Prostate gland (tissue), 2 donors: ENCODE measurements at regions not wholly inside any gene's neighbourhood (a gene's known extent, or its start where the extent isn't known, plus 50 kb on each side); places are given as distances from the start of the nearest gene placed in this dataset.

Source experiments
- DNase-seq: peaks from one replicate; pipeline ENCODE4 v3.0.0-alpha.2; 2019; ENCODE audit warnings: low spot score
- H3K27ac ChIP-seq, 2 donors: fragments of 200-600 bp; sonication (generic); 2 replicates each; pipeline ENCODE4 v1.5.1; 2017 to 2019
- H3K27me3 ChIP-seq: fragments of 200-600 bp; sonication (generic); replicated peaks from 2 replicates; pipeline ENCODE4 v1.5.1; 2019; ENCODE audit not compliant: insufficient read depth
- H3K36me3 ChIP-seq, 2 donors: fragments of 200-600 bp; sonication (generic); 1 replicate in 1 of 2; 2 replicates in 1 of 2; pipeline versions ENCODE4 v1.5.1 to v1.8.1; 2017 to 2019
- H3K4me1 ChIP-seq: fragments of 200-600 bp; sonication (generic); replicated peaks from 2 replicates; pipeline ENCODE4 v1.5.1; 2019
- H3K4me3 ChIP-seq, 2 donors: fragments of 200-600 bp; sonication (generic); 2 replicates each; pipeline ENCODE4 v1.5.1; 2017 to 2019
- H3K9me3 ChIP-seq: fragments of 200-600 bp; sonication (generic); 2 replicates; pipeline ENCODE4 v1.5.1; 2017
- CTCF ChIP-seq, 4 experiments: fragments of 200-600 bp in 2 of 4; fragments of 450-650 bp in 2 of 4; sonication (generic) in 2 of 4; IDR thresholded peaks; 1 replicate in 3 of 4; 2 replicates in 1 of 4; pipeline ENCODE4 v1.5.1; 2016 to 2019; ENCODE audit warnings: antibody characterized with exemption in 4 of 4, mild to moderate bottlenecking in 2 of 4, moderate library complexity in 2 of 4
- POLR2A ChIP-seq: fragments of 450-650 bp; IDR thresholded peaks from one replicate; pipeline ENCODE4 v1.6.1; 2016; ENCODE audit warnings: antibody characterized with exemption, mild to moderate bottlenecking
- POLR2AphosphoS5 ChIP-seq: sonication (generic); formaldehyde crosslinking; IDR thresholded peaks from one replicate; pipeline ENCODE4 v1.6.1; 2017; ENCODE audit warnings: antibody characterized with exemption
- WGBS: methylation state at CpG from one replicate; pipeline ENCODE4 v1.1.5; 2018; 5-methylcytosine and 5-hydroxymethylcytosine counted together
- intact Hi-C: fragments of 100-400 bp; cut with DNase I; formaldehyde crosslinking; loops from one replicate; pipeline ENCODE4 v1.14.2; 2022

GRCh38 chr6:92559003-92559402 is 860.4 kb downstream of the EPHA7 start:
- no peaks in the 10 kb centered on the region for H3K4me1 ChIP-seq
- TF ChIP-seq CTCF (IDR thresholded peaks at IDR 0.05), result no peak
- no peak for TF ChIP-seq POLR2A
- no peak for TF ChIP-seq POLR2AphosphoS5
- no peaks in the 10 kb centered on the region for H3K27me3 ChIP-seq
- no peaks in the 10 kb centered on the region for H3K36me3 ChIP-seq
- H3K4me3 ChIP-seq, result no peak overlapping the region
- intact Hi-C loops, result no loop called here
- no peaks in the 10 kb centered on the region for H3K9me3 ChIP-seq
- H3K27ac ChIP-seq, result no peak overlapping the region
- 88% methylated on average over 2 of the region's 2 CpGs for WGBS
- DNase-seq, result no peak

- intact Hi-C loops, result no loop called here
- H3K9me3 ChIP-seq, result no peaks in the 10 kb centered on the region
- DNase-seq, result no peak
- H3K27me3 ChIP-seq, result no peaks in the 10 kb centered on the region
- H3K27ac ChIP-seq, result no peak overlapping the region
- no peak for TF ChIP-seq POLR2A
- TF ChIP-seq CTCF (IDR thresholded peaks at IDR 0.05), result no peak
- TF ChIP-seq POLR2AphosphoS5, result no peak
- no peaks in the 10 kb centered on the region for H3K4me1 ChIP-seq
- 39% methylated on average over 1 of the region's 1 CpG for WGBS
- no peak overlapping the region for H3K4me3 ChIP-seq
- no peaks in the 10 kb centered on the region for H3K36me3 ChIP-seq
Observed at GRCh38 chr6:92550501-92550900, 868.9 kb downstream of the EPHA7 start.

GRCh38 chr6:92545861-92546260 is 873.5 kb downstream of the EPHA7 start:
- WGBS, result 35% methylated on average over 1 of the region's 1 CpG
- intact Hi-C loops, result no loop called here
- H3K9me3 ChIP-seq, result no peaks in the 10 kb centered on the region
- no peaks in the 10 kb centered on the region for H3K27me3 ChIP-seq
- H3K4me3 ChIP-seq, result no peak overlapping the region
- DNase-seq, result no peak
- no peaks in the 10 kb centered on the region for H3K36me3 ChIP-seq
- H3K27ac ChIP-seq, result no peak overlapping the region
- H3K4me1 ChIP-seq, result no peaks in the 10 kb centered on the region
- TF ChIP-seq POLR2AphosphoS5, result no peak
- TF ChIP-seq POLR2A, result no peak
- no peak for TF ChIP-seq CTCF (IDR thresholded peaks at IDR 0.05)

- TF ChIP-seq POLR2AphosphoS5 (no peak), POLR2A (no peak), CTCF (IDR thresholded peaks at IDR 0.05) (no peak)
- no peak for DNase-seq
- no peak overlapping the region for H3K4me3 ChIP-seq
- H3K27me3 ChIP-seq, result no peaks in the 10 kb centered on the region
- no peaks in the 10 kb centered on the region for H3K4me1 ChIP-seq
- WGBS, result 91% methylated on average over 1 of the region's 1 CpG
- H3K9me3 ChIP-seq, result no peaks in the 10 kb centered on the region
- intact Hi-C loops, result no loop called here
- H3K36me3 ChIP-seq, result no peaks in the 10 kb centered on the region
- no peak overlapping the region for H3K27ac ChIP-seq
Observed at GRCh38 chr6:92541448-92542060, 877.8 kb downstream of the EPHA7 start.

GRCh38 chr6:92538926-92539325 is 880.4 kb downstream of the EPHA7 start:
- no peak for DNase-seq
- TF ChIP-seq CTCF (IDR thresholded peaks at IDR 0.05) (no peak), POLR2AphosphoS5 (no peak), POLR2A (no peak)
- H3K4me3 ChIP-seq, result no peak overlapping the region
- H3K36me3 ChIP-seq, result no peaks in the 10 kb centered on the region
- intact Hi-C loops, result no loop called here
- no peaks in the 10 kb centered on the region for H3K4me1 ChIP-seq
- H3K9me3 ChIP-seq, result no peaks in the 10 kb centered on the region
- no peaks in the 10 kb centered on the region for H3K27me3 ChIP-seq
- H3K27ac ChIP-seq, result no peak overlapping the region
